HUES6 (cell line): ENCODE measurements at regions not wholly inside any gene's neighbourhood (a gene's known extent, or its start where the extent isn't known, plus 50 kb on each side); places are given as distances from the start of the nearest gene placed in this dataset.

ENCODE experiments used
- H3K27ac ChIP-seq: 2 replicates; pipeline ENCODE4 v1.7.0; 2013; ENCODE audit warnings: low read depth, mild to moderate bottlenecking, low read length, inconsistent platforms
- H3K27me3 ChIP-seq: 2 replicates; pipeline ENCODE4 v1.6.1; 2013; ENCODE audit warnings: low read length; ENCODE audit not compliant: control insufficient read depth, insufficient read depth
- H3K36me3 ChIP-seq: 2 replicates; pipeline ENCODE4 v1.6.1; 2013; ENCODE audit warnings: low read length; ENCODE audit not compliant: control insufficient read depth, insufficient read depth
- H3K4me1 ChIP-seq: 2 replicates; pipeline ENCODE4 v1.6.1; 2013; ENCODE audit warnings: low read length; ENCODE audit not compliant: control insufficient read depth, insufficient read depth
- H3K4me3 ChIP-seq: 2 replicates; pipeline ENCODE4 v1.5.1; 2013; ENCODE audit warnings: low read depth, low read length
- H3K9ac ChIP-seq: one replicate; pipeline ENCODE4 v1.6.1; 2013; ENCODE audit warnings: mild to moderate bottlenecking, low read length
- H3K9me3 ChIP-seq: 2 replicates; pipeline ENCODE4 v1.6.1; 2013; ENCODE audit warnings: low read depth, low read length; ENCODE audit not compliant: control insufficient read depth, insufficient read depth

DNA sequence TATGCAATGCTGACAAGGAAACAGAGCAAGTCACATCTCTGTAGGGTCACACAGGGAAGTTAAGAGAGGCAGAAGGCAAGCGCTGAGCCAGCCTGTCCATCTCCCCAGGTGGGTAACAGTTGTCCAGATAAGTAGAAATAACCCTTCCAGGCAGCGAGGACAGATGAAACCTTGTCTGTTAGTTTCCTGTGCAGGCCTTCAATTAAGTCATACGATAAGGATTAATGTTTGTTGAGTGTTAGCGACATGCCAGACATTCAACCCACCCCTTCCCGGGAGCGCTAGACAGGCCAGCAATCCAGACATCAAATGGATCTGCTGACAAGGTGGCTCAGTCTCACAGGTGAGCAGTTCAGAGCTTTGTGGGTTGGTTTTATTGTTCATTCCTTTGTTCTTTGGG is 221.5 kb upstream of the FMN2 start:
- no peaks in the 10 kb centered on the region for H3K4me1 ChIP-seq
- no peaks in the 10 kb centered on the region for H3K27me3 ChIP-seq
- no peak overlapping the region for H3K4me3 ChIP-seq
- no peaks in the 10 kb centered on the region for H3K36me3 ChIP-seq
- peaks cover 3% of the 10 kb centered on the region; the same call in 1 of the 2 replicates for H3K9me3 ChIP-seq
- H3K9ac ChIP-seq = no peak overlapping the region
- no peak overlapping the region for H3K27ac ChIP-seq

- Histone ChIP-seq H3K4me1 (no peaks in the 10 kb centered on the region), H3K36me3 (no peaks in the 10 kb centered on the region), H3K27me3 (no peaks in the 10 kb centered on the region), H3K4me3 (no peak overlapping the region), H3K9me3 (no peaks in the 10 kb centered on the region), H3K9ac (no peak overlapping the region), H3K27ac (no peak overlapping the region)
These were observed 219.1 kb upstream of the FMN2 start for GRCh38 chr1:239872626-239873025.

DNA sequence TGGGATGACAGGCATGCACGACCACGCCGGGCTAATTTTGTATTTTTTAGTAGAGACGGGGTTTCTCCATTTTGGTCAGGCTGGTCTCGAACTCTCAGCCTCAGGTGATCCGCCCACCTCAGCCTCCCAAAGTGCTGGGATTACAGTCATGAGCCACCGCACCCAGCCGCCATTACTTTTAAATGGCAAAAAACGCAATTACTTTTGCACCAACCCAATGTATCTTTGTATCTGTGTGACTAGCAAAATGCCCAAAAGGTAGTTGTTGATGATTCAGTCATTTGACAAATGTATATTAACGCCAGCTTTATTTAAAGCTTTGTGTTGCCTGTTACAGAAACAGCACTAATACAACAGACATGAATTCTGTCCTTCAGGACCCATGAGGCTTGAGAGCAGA is 216.9 kb upstream of the FMN2 start:
- no peaks in the 10 kb centered on the region for H3K9me3 ChIP-seq
- H3K27ac ChIP-seq = no peak overlapping the region
- H3K4me3 ChIP-seq = no peak overlapping the region
- H3K9ac ChIP-seq = no peak overlapping the region
- no peaks in the 10 kb centered on the region for H3K4me1 ChIP-seq
- no peaks in the 10 kb centered on the region for H3K27me3 ChIP-seq
- H3K36me3 ChIP-seq = no peaks in the 10 kb centered on the region

- Histone ChIP-seq H3K9ac (no peak overlapping the region), H3K27me3 (no peaks in the 10 kb centered on the region), H3K9me3 (no peaks in the 10 kb centered on the region), H3K36me3 (no peaks in the 10 kb centered on the region), H3K4me3 (no peak overlapping the region), H3K27ac (no peak overlapping the region), H3K4me1 (no peaks in the 10 kb centered on the region)
These were observed 212.1 kb upstream of the FMN2 start for GRCh38 chr1:239879321-239880170.

- 0 out of 2 replicates have a peak, but pooled peaks cover 4% of the 10 kb centered on the region for H3K4me1 ChIP-seq
- no peak overlapping the region for H3K9ac ChIP-seq
- no peaks in the 10 kb centered on the region for H3K36me3 ChIP-seq
- H3K4me3 ChIP-seq = no peak overlapping the region
- H3K9me3 ChIP-seq = peaks cover 1% of the 10 kb centered on the region; the same call in 1 of the 2 replicates
- H3K27ac ChIP-seq = no peak overlapping the region
- H3K27me3 ChIP-seq = no peaks in the 10 kb centered on the region
These were observed 208.7 kb upstream of the FMN2 start for GRCh38 chr1:239882967-239883366.

- Histone ChIP-seq H3K36me3 (no peaks in the 10 kb centered on the region), H3K9ac (no peak overlapping the region)
These were observed 206.9 kb upstream of the FMN2 start for GRCh38 chr1:239884796-239885195.

GRCh38 chr1:239886266-239886665 is 205.4 kb upstream of the FMN2 start:
- Histone ChIP-seq H3K27me3 (no peaks in the 10 kb centered on the region), H3K4me1 (0 out of 2 replicates have a peak, but pooled peaks cover 4% of the 10 kb centered on the region), H3K27ac (no peak overlapping the region), H3K4me3 (no peak overlapping the region), H3K9me3 (peaks cover 2% of the 10 kb centered on the region; the same call in 1 of the 2 replicates), H3K36me3 (no peaks in the 10 kb centered on the region), H3K9ac (no peak overlapping the region)

More at GRCh38 chr1:239884796-239885195, 206.9 kb upstream of the FMN2 start:
- Histone ChIP-seq H3K4me3 (no peak overlapping the region), H3K27me3 (no peaks in the 10 kb centered on the region), H3K9me3 (peaks cover 2% of the 10 kb centered on the region; the same call in 1 of the 2 replicates), H3K27ac (no peak overlapping the region), H3K4me1 (0 out of 2 replicates have a peak, but pooled peaks cover 4% of the 10 kb centered on the region)

- Histone ChIP-seq H3K4me1 (0 out of 2 replicates have a peak, but pooled peaks cover 4% of the 10 kb centered on the region), H3K9ac (no peak overlapping the region), H3K36me3 (no peaks in the 10 kb centered on the region), H3K9me3 (peaks cover 2% of the 10 kb centered on the region; the same call in 1 of the 2 replicates), H3K4me3 (no peak overlapping the region), H3K27me3 (no peaks in the 10 kb centered on the region), H3K27ac (no peak overlapping the region)
These were observed 203.0 kb upstream of the FMN2 start for GRCh38 chr1:239888639-239889038.

DNA sequence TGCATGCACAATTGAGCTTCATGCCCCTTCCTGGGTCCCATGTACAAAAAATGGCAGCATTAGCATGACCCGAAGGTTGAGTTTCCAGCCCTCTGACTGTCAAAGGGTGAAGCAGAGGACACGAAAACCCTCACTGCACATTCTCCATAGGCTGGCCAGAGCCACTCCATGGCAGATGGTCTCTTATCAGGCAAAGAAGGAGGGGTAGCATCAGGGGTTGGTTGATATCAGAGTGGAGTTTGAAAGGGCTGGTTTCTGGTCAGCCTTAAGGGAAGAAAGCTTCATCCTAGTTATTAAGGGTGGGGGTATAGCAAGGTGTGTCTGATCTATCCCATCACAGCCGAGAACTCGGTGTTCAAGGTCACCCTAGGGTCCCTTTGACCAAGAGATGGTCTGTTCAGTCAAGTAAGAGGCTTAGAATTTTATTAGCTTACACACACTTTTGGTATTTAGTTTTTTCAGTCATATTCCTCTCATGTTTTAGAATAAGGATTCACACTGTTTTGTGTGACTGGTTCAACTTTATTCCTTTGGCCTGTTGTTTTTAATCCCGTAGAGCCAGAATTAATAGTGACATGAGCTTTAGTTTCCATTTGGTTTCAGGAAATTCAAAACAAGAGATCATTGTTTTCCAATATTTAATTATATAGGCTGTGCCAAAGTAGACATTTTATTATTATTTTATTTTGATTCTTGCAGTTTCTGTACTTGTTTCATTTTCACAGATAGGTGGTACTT is 199.9 kb upstream of the FMN2 start:
- Histone ChIP-seq H3K27me3 (no peaks in the 10 kb centered on the region), H3K9me3 (peaks cover 2% of the 10 kb centered on the region; the same call in 1 of the 2 replicates), H3K4me1 (0 out of 2 replicates have a peak, but pooled peaks cover 2% of the 10 kb centered on the region), H3K27ac (no peak overlapping the region), H3K9ac (no peak overlapping the region), H3K36me3 (no peaks in the 10 kb centered on the region), H3K4me3 (no peak overlapping the region)

DNA sequence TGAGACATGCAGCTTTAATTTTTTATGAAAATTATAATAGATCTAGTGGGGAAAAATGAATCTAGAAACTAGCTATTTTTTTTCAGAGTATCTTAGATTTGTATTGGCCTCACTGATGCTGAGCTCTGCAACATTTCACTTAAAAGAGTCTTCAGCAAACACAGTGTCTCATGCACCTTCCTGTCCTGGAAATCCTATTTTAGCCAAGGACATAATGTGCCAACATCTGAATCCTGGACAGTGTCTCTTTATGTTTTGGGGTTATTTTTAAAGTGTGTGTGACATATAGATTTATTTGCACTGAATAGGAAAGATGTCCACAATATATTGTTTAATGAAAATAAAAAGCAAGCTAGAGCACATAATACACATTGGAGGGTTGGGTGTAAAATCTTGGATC is 199.1 kb upstream of the FMN2 start:
- Histone ChIP-seq H3K4me1 (peaks cover 5% of the 10 kb centered on the region), H3K4me3 (no peak overlapping the region), H3K9ac (no peak overlapping the region), H3K27me3 (no peaks in the 10 kb centered on the region), H3K9me3 (peaks cover 2% of the 10 kb centered on the region; the same call in 1 of the 2 replicates), H3K27ac (no peak overlapping the region), H3K36me3 (no peaks in the 10 kb centered on the region)
